ENCODE measurements at regions not wholly inside any gene's neighbourhood (a gene's known extent, or its start where the extent isn't known, plus 50 kb on each side); places are given as distances from the start of the nearest gene placed in this dataset.

DNA sequence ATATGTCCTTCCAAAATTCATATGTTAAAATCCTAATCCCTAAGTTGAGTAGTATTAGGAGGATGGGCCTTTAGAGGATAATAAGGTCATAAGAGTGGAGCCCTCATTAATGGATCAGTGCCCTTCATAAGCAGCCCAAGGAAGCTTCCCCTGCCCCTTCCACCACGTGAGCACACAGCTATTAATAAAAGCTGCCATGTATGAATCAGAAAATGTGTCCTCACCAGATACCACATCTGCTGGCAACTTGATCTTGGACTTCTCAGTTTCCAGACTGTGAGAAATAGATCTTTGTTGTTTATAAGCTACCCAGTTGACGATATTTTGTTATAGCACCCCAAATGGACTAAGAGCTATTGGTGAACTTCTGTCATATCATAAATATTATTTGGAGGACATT, 207.7 kb upstream of the HDDC2 start (continued):
- TF ChIP-seq, protein P1, sequence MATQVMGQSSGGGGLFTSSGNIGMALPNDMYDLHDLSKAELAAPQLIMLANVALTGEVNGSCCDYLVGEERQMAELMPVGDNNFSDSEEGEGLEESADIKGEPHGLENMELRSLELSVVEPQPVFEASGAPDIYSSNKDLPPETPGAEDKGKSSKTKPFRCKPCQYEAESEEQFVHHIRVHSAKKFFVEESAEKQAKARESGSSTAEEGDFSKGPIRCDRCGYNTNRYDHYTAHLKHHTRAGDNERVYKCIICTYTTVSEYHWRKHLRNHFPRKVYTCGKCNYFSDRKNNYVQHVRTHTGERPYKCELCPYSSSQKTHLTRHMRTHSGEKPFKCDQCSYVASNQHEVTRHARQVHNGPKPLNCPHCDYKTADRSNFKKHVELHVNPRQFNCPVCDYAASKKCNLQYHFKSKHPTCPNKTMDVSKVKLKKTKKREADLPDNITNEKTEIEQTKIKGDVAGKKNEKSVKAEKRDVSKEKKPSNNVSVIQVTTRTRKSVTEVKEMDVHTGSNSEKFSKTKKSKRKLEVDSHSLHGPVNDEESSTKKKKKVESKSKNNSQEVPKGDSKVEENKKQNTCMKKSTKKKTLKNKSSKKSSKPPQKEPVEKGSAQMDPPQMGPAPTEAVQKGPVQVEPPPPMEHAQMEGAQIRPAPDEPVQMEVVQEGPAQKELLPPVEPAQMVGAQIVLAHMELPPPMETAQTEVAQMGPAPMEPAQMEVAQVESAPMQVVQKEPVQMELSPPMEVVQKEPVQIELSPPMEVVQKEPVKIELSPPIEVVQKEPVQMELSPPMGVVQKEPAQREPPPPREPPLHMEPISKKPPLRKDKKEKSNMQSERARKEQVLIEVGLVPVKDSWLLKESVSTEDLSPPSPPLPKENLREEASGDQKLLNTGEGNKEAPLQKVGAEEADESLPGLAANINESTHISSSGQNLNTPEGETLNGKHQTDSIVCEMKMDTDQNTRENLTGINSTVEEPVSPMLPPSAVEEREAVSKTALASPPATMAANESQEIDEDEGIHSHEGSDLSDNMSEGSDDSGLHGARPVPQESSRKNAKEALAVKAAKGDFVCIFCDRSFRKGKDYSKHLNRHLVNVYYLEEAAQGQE (IDR thresholded peaks at IDR 0.05; ENCODE audit: unreplicated experiment), result no peak
- TF ChIP-seq EZH2phosphoT487 (IDR thresholded peaks at IDR 0.05; ENCODE audit: unreplicated experiment) (no peak), JUNB (IDR thresholded peaks at IDR 0.05; ENCODE audit: unreplicated experiment) (no peak), POLR2AphosphoS5 (IDR thresholded peaks at IDR 0.05; ENCODE audit: low read depth) (no peak)
- TF ChIP-seq, protein P2, sequence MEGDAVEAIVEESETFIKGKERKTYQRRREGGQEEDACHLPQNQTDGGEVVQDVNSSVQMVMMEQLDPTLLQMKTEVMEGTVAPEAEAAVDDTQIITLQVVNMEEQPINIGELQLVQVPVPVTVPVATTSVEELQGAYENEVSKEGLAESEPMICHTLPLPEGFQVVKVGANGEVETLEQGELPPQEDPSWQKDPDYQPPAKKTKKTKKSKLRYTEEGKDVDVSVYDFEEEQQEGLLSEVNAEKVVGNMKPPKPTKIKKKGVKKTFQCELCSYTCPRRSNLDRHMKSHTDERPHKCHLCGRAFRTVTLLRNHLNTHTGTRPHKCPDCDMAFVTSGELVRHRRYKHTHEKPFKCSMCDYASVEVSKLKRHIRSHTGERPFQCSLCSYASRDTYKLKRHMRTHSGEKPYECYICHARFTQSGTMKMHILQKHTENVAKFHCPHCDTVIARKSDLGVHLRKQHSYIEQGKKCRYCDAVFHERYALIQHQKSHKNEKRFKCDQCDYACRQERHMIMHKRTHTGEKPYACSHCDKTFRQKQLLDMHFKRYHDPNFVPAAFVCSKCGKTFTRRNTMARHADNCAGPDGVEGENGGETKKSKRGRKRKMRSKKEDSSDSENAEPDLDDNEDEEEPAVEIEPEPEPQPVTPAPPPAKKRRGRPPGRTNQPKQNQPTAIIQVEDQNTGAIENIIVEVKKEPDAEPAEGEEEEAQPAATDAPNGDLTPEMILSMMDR (conservative IDR thresholded peaks at IDR 0.05; ENCODE audit: low read depth in 2 of 2), result no peak

DNA sequence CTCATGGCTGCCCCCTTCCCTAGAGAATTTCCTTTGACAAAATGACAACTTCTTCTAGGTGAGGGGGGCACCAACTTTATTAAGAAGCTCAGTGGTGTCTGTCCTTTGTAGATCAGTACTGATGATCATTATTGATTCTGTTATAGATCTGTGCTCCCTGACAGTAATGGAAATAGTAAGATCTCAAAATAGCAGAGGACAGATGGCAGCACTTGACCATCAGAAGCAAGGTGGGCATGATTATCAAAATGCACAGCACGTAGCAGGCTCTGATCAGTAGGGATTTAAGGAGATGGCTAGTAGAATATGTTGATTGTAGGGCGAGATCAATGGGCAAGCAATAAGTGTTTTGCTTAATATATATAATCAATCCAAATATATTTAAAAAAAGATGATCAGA, 208.6 kb upstream of the HDDC2 start:
- Histone ChIP-seq H3K27me3 (ENCODE audit: insufficient read depth) (no peaks in the 10 kb centered on the region), H3K27ac (ENCODE audit: low read depth) (no peak overlapping the region), H3K4me2 (no peak overlapping the region), H3F3A (replicated peaks; ENCODE audit: low read depth) (no peaks in the 10 kb centered on the region), H3K36me3 (ENCODE audit: insufficient read depth) (no peaks in the 10 kb centered on the region), H3K79me2 (replicated peaks; ENCODE audit: insufficient read depth) (no peaks in the 10 kb centered on the region), H3K4me1 (ENCODE audit: insufficient read depth) (peaks cover 2% of the 10 kb centered on the region; the same call in 1 of the 2 replicates), H2AFZ (no peak overlapping the region), H3K9me2 (ENCODE audit: insufficient read depth) (no peaks in the 10 kb centered on the region), H4K20me1 (replicated peaks; ENCODE audit: insufficient read depth) (no peaks in the 10 kb centered on the region), H3K4me3 (no peak overlapping the region)
- TF ChIP-seq, protein P2 (conservative IDR thresholded peaks at IDR 0.05; ENCODE audit: low read depth in 2 of 2), result peak in 1 of 2 experiments; percentile 43; a peak in 2 of 4 replicates
- TF ChIP-seq JUNB (IDR thresholded peaks at IDR 0.05; ENCODE audit: unreplicated experiment), result no peak
- ATAC-seq (no peak), DNase-seq (ENCODE audit: low spot score) (no peak)
- Mint-ChIP-seq H3K36me3 (ENCODE audit: low read depth) (no peaks in the 10 kb centered on the region; the same call in 2 of the 3 replicates), H3K27me3 (ENCODE audit: insufficient read depth, low read depth, poor library complexity) (no peaks in the 10 kb centered on the region), H3K4me3 (no peak overlapping the region), H3K4me1 (peaks cover 1% of the 10 kb centered on the region; the same call in 2 of the 3 replicates), H3K27ac (no peak overlapping the region), H3K9me3 (peaks cover 9% of the 10 kb centered on the region)

Data from GM23338 (cell line).